Vagina (tissue), 2 donors: ENCODE measurements at regions not wholly inside any gene's neighbourhood (a gene's known extent, or its start where the extent isn't known, plus 50 kb on each side); places are given as distances from the start of the nearest gene placed in this dataset.

Experiments
- DNase-seq, 2 donors: peaks; one replicate each; pipeline ENCODE4 v3.0.0-alpha.2; 2017; ENCODE audit errors: extremely low spot score in 2 of 2
- H3K27ac ChIP-seq: fragments of 200-600 bp; sonication (generic); one replicate; pipeline ENCODE4 v1.5.1; 2019
- H3K27me3 ChIP-seq: fragments of 200-600 bp; sonication (generic); one replicate; pipeline ENCODE4 v1.5.1; 2019
- H3K36me3 ChIP-seq, 2 donors: fragments of 200-600 bp; sonication (generic); one replicate each; pipeline ENCODE4 v1.5.1; 2017 to 2019
- H3K4me1 ChIP-seq: fragments of 200-600 bp; sonication (generic); one replicate; pipeline ENCODE4 v1.5.1; 2019
- H3K4me3 ChIP-seq, 2 donors: fragments of 200-600 bp; sonication (generic); 1 replicate in 1 of 2; 2 replicates in 1 of 2; pipeline ENCODE4 v1.5.1; 2016 to 2019
- H3K9me3 ChIP-seq: fragments of 200-600 bp; sonication (generic); one replicate; pipeline ENCODE4 v1.5.1; 2019
- POLR2A ChIP-seq, 2 donors: fragments of 450-650 bp; IDR thresholded peaks; one replicate each; pipeline ENCODE4 v1.6.1; 2017; ENCODE audit warnings: antibody characterized with exemption in 2 of 2, mild to moderate bottlenecking in 2 of 2, moderate library complexity in 2 of 2
- POLR2AphosphoS5 ChIP-seq, 2 donors: sonication (generic); formaldehyde crosslinking; IDR thresholded peaks; one replicate each; pipeline ENCODE4 v1.9.0; 2017; ENCODE audit warnings: antibody characterized with exemption in 2 of 2, mild to moderate bottlenecking in 2 of 2, low read depth in 1 of 2; ENCODE audit not compliant: insufficient read depth in 1 of 2
- intact Hi-C: fragments of 100-400 bp; cut with DNase I; formaldehyde crosslinking; loops from one replicate; pipeline ENCODE4 v1.15.1; 2023
- TF ChIP-seq, protein P1 (sequence below), 3 experiments: fragments of 450-650 bp in 2 of 3; fragments of 200-600 bp in 1 of 3; sonication (generic) in 1 of 3; IDR thresholded peaks; one replicate each; pipeline ENCODE4 v1.5.1; 2017 to 2019; ENCODE audit warnings: antibody characterized with exemption in 3 of 3, mild to moderate bottlenecking in 2 of 3, moderate library complexity in 2 of 3

DNA sequence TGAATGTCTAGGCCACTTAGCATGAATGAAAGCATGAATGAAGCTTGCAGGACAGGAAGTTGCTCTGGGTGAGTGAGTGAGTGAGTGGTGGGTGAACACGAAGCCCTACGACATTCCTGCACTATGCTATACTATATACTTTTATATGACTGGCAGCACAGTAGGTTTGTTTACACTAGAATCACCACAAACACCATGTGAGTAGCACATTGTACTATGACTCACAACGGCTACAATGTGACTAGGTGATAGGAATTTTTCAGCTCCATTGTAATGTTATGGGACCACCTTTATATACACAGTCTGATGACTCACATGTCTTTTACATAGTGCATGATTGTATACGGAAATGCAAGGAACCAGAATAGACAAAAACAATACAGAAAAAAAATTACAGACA lies 1480.2 kb downstream of the AACS start:
- H3K27ac ChIP-seq, result no peak overlapping the region
- H3K4me1 ChIP-seq, result no peaks in the 10 kb centered on the region
- no peaks in the 10 kb centered on the region for H3K36me3 ChIP-seq
- no peaks in the 10 kb centered on the region for H3K27me3 ChIP-seq
- H3K4me3 ChIP-seq, result no peak overlapping the region
- no peaks in the 10 kb centered on the region for H3K9me3 ChIP-seq
- intact Hi-C loops, result no loop called here
- no peak for DNase-seq
- TF ChIP-seq, protein P1, sequence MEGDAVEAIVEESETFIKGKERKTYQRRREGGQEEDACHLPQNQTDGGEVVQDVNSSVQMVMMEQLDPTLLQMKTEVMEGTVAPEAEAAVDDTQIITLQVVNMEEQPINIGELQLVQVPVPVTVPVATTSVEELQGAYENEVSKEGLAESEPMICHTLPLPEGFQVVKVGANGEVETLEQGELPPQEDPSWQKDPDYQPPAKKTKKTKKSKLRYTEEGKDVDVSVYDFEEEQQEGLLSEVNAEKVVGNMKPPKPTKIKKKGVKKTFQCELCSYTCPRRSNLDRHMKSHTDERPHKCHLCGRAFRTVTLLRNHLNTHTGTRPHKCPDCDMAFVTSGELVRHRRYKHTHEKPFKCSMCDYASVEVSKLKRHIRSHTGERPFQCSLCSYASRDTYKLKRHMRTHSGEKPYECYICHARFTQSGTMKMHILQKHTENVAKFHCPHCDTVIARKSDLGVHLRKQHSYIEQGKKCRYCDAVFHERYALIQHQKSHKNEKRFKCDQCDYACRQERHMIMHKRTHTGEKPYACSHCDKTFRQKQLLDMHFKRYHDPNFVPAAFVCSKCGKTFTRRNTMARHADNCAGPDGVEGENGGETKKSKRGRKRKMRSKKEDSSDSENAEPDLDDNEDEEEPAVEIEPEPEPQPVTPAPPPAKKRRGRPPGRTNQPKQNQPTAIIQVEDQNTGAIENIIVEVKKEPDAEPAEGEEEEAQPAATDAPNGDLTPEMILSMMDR (IDR thresholded peaks at IDR 0.05), result no peak
- TF ChIP-seq POLR2AphosphoS5 (IDR thresholded peaks at IDR 0.05; ENCODE audit: insufficient read depth in 1 of 2, low read depth in 1 of 2), result no peak
- no peak for TF ChIP-seq POLR2A (IDR thresholded peaks at IDR 0.05)

DNA sequence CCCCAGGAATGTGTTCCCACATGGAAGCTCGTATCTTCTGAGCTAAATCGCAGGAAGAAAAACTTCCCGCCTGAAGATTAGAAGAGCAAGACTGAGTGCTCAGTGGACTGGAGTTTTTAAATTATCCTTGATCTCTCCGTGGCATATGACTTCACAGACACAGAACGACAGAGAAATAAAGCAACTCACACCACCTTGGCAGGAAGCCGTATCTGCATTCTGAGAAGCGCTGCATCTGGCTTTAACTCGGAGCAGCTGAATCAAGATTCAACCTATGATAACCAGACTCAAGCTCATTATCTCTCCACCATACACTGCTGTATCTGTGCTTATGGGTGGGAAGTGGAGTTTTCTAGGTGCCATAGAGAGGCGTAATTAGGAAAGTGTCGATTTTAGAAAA lies 1482.7 kb downstream of the AACS start:
- no peak overlapping the region for H3K27ac ChIP-seq
- TF ChIP-seq POLR2A (IDR thresholded peaks at IDR 0.05), result no peak
- H3K4me3 ChIP-seq, result no peak overlapping the region
- H3K36me3 ChIP-seq, result no peaks in the 10 kb centered on the region
- intact Hi-C loops, result no loop called here
- no peaks in the 10 kb centered on the region for H3K4me1 ChIP-seq
- no peak for DNase-seq
- H3K9me3 ChIP-seq, result no peaks in the 10 kb centered on the region
- H3K27me3 ChIP-seq, result no peaks in the 10 kb centered on the region

DNA sequence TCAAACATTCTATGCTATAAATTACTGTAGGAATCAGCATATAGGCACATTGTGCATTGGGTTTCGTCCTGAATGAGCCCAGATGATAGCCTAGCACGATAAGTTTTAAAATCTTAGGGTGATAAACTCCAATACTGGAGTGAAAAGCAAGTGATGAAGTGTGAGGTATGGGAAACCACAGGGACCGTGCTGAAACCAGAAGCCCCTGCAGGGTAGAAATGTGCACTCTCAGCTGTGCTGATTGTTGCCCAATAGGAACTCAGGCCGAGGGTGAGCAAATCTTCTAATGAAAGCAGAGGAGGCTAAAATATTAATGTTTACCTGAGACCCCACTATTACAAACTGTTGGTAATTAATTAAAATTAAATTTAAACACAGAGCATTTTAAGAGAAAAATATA lies 1486.6 kb downstream of the AACS start:
- TF ChIP-seq POLR2A (IDR thresholded peaks at IDR 0.05) (no peak), POLR2AphosphoS5 (IDR thresholded peaks at IDR 0.05; ENCODE audit: insufficient read depth in 1 of 2, low read depth in 1 of 2) (no peak)
- no peaks in the 10 kb centered on the region for H3K9me3 ChIP-seq
- no peak for DNase-seq

DNA sequence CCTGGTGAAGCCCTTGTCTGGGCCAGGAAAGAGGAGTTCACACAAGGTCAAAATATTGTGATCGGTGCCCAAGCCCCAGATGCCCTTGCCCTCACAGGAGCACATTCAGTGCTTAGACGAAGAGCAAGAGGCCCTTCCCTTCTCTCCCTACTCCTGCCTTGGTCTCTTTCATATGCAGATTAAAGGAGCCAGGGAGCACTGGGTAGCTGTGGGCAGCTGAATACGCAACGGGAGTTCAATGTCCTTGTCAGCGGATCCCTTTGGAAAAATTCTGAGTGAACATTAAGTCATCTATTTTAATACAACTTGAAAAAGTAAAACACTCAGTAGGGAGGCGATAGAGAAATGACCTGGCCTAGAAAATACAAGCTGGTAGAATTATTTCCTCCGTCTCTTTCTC lies 1489.4 kb downstream of the AACS start:
- DNase-seq, result no peak
- TF ChIP-seq, protein P1 (IDR thresholded peaks at IDR 0.05), result no peak
- no peak for TF ChIP-seq POLR2A (IDR thresholded peaks at IDR 0.05)
- no peak for TF ChIP-seq POLR2AphosphoS5 (IDR thresholded peaks at IDR 0.05; ENCODE audit: insufficient read depth in 1 of 2, low read depth in 1 of 2)
- Histone ChIP-seq H3K4me1 (no peaks in the 10 kb centered on the region), H3K36me3 (no peaks in the 10 kb centered on the region), H3K27me3 (no peaks in the 10 kb centered on the region), H3K4me3 (no peak overlapping the region), H3K27ac (no peak overlapping the region), H3K9me3 (no peaks in the 10 kb centered on the region)
- intact Hi-C loops, result no loop called here

More for the DNA sequence above, 1486.6 kb downstream of the AACS start:
- intact Hi-C loops, result no loop called here
- no peaks in the 10 kb centered on the region for H3K27me3 ChIP-seq
- no peaks in the 10 kb centered on the region for H3K36me3 ChIP-seq
- H3K27ac ChIP-seq, result no peak overlapping the region
- H3K4me3 ChIP-seq, result no peak overlapping the region
- no peaks in the 10 kb centered on the region for H3K4me1 ChIP-seq

DNA sequence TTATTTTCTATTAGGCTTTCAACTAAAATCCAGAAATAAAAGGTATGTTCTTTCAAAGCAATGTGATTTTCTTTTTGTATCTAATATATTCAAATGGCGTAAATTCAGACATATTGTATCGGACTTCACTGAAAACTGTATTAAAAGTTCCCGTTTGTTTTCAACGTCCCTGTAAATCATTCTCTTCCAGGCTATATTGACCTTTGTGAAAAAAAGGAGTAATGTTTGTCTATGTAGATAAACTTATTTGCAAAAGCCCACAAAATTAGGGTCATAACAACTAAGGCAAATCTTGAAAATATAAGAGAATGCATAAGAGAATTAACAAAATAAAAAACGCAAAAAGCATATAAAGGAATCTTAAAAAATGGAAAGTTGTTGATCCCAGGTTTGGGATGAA lies 1492.4 kb downstream of the AACS start:
- Histone ChIP-seq H3K4me3 (no peak overlapping the region), H3K27me3 (no peaks in the 10 kb centered on the region), H3K36me3 (no peaks in the 10 kb centered on the region), H3K27ac (no peak overlapping the region), H3K9me3 (no peaks in the 10 kb centered on the region), H3K4me1 (no peaks in the 10 kb centered on the region)
- no peak for DNase-seq
- intact Hi-C loops, result no loop called here
- TF ChIP-seq POLR2AphosphoS5 (IDR thresholded peaks at IDR 0.05; ENCODE audit: insufficient read depth in 1 of 2, low read depth in 1 of 2) (no peak), POLR2A (IDR thresholded peaks at IDR 0.05) (no peak)
- TF ChIP-seq, protein P1 (IDR thresholded peaks at IDR 0.05), result no peak

DNA sequence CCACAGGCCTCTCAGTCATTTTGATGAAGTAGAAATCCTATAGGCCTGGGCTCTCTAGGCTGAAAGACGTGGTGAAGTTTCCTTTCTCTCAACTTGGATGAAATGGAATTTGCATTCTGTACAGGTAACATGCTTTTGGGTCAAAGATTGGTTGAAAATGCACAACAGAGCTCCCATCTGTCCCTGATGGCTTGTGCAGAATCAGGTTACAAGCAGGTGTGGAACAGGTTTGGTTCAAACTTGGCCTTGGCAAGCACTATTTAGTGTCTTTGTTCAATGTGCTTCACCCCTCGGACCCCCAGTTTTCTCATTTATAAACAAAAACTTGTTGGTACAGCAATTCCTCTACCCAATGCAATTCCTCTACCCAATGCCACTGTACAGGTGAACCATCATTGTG lies 1493.0 kb downstream of the AACS start:
- Histone ChIP-seq H3K4me1 (no peaks in the 10 kb centered on the region), H3K4me3 (no peak overlapping the region), H3K36me3 (no peaks in the 10 kb centered on the region), H3K27ac (no peak overlapping the region), H3K27me3 (no peaks in the 10 kb centered on the region), H3K9me3 (no peaks in the 10 kb centered on the region)
- intact Hi-C loops, result no loop called here
- TF ChIP-seq, protein P1 (IDR thresholded peaks at IDR 0.05), result no peak
- TF ChIP-seq POLR2AphosphoS5 (IDR thresholded peaks at IDR 0.05; ENCODE audit: insufficient read depth in 1 of 2, low read depth in 1 of 2) (no peak), POLR2A (IDR thresholded peaks at IDR 0.05) (no peak)
- no peak for DNase-seq
